ENCODE measurements at regions not wholly inside any gene's neighbourhood (a gene's known extent, or its start where the extent isn't known, plus 50 kb on each side); places are given as distances from the start of the nearest gene placed in this dataset.
"Not testable (repeated sequence)": the region's sequence is repeated elsewhere in the genome, so short reads cannot be mapped to it uniquely, and the experiment has no call there.

DNA sequence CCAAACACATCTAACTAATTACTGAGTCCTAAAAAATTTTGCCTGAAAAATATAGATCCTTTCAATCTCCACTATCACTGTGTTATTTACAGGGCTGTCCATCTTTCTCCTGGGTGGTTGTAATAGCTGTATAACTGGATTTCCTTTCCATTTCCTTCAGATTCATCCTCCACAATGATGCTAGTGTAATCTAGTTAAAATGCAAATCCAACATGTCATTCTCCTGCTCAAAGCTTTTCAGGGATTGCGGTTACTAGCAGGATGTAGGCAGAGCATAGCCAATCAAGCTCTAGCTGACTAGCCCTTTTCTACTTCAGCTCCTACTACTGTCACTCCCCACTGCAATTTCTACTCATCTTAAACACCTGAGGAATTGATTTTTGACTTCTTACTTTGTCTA lies 283.0 kb downstream of the RAB38 start:
- no peak for DNase-seq (ENCODE audit: low spot score)
- intact Hi-C loops (cut with DNase I): no loop called here

DNA sequence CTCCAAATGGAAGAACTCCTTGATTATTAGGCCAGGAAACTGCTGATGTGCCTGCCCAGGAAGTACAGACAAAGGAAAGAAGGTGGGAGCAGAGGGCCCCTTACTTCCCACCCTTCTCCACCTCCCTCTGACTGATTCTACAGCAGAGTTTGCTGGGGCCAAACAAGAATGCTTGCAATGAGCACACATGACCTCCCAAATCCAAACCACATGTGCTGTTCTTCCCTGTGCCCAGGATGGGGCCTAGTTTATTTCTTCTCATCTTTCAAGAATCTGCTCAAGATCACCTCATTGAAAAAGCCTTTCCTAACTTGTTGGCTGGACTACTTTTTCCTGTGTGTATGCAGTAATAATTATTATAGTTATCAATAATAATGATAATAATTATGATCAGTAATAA lies 286.1 kb downstream of the RAB38 start:
- no peak for DNase-seq (ENCODE audit: low spot score)
- intact Hi-C loops (cut with DNase I): no loop called here

DNA sequence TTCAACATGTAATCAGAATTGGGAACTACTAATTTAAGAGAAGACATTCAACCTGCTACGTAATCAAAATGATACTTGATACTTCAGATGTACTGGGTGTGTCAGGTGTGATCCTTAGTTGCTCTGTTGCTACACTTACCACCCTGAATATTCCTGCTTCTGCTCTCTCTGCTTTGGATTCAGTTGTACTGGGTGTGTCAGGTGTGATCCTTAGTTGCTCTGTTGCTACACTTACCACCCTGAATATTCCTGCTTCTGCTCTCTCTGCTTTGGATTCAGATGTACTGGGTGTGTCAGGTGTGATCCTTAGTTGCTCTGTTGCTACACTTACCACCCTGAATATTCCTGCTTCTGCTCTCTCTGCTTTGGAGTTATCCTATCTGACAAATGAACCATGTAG lies 290.2 kb downstream of the RAB38 start:
- DNase-seq (ENCODE audit: low spot score); intact Hi-C loops (cut with DNase I): not testable (repeated sequence)

DNA sequence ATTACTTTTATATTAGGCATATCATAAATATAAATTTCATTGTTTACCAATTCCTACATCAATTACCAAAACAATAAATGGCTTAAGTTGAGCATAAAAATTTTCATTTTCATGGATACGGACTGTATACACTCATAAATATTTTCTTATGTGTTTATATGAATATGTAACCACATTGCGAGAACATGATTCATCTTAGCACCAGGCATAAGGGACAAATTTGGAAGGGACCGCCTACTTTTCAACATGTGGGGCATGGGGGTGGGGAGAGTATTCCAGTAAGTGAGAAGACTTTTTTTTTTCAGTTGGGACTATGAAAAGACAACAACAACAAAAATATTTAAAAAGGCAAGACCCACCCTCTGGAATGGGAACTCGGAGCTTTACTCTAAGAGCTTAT lies 296.1 kb downstream of the RAB38 start:
- no peak for DNase-seq (ENCODE audit: low spot score)
- intact Hi-C loops (cut with DNase I): no loop called here

DNA sequence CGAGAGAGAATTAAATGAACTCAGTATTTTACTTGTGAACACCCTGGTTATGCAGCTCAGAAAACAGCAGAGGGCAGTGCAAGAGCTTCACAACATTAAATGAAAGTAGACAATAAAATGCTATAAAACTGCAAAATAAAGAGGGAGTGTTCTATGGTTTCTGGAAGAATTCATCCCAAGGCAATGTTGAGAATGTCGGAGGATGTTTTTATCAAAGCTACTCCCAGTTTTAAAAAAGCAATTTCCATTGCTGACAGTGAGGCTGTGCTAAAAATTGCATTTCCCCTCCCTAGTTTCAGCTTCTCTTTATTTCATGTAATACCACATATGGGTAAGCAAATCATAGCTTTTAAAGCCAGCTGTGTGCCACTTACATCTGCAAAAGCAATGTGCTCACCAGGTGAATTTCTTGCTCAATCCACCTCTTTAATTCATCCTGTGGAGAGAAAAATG lies 296.8 kb downstream of the RAB38 start:
- intact Hi-C loops (cut with DNase I): no loop called here
- DNase-seq (ENCODE audit: low spot score): no peak

DNA sequence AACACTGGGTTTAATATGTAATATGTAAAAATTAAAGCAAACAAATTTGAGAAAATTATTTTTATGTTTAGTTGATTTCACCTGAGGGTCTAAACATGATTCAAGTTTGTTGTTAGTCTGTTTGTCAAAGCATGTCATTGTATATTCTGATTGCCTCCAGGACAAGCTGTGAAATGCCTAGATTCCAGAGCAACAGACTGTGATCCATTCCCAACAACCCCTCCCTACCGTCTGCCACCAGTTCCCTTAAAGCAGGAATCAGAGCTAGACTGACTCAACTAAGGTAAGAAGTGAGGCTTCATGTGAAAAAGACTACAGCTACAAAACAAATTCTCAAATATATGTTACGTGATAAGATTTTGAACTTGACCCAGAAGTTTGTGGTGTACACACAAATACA lies 304.2 kb downstream of the RAB38 start:
- intact Hi-C loops (cut with DNase I): no loop called here
- no peak for DNase-seq (ENCODE audit: low spot score)

DNA sequence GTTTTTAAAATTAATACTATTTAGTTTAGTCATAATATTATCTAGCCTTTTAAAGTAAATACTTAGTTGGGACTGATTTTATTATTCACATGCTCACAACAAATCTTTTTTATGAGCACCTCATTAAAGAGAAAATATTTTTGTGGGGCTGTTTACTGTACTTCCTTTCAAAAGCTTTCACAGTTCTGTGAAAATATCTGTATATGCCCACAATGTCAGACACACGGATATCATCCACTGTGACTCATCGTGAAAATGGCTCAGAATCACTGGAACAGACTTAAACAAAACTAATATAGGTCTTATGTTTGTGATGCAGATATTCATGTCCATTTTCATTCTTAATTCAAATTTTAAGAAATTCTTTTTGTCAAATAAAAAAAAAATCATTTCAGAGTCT lies 305.2 kb downstream of the RAB38 start:
- no peak for DNase-seq (ENCODE audit: low spot score)
- intact Hi-C loops (cut with DNase I): no loop called here

DNA sequence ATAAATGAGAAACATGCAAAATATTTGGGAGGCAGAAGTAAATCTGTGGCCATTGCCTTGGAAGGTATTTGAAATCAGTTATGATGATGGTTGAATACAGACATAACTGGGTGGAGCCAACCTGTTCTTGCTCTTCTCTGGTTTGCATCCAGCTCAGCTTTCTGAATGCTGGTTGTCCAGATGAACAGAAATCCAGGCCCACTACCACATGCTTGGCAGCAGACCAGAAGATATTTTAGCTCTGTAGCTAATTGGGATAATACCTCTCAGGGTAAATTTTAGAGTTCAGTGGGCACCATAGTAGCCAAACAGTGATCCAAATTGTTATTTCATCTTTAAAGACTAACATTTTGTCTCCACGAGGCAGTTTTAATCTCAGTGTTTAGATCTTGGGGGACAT lies 308.3 kb downstream of the RAB38 start:
- DNase-seq (ENCODE audit: low spot score): no peak
- intact Hi-C loops (cut with DNase I): no loop called here

DNA sequence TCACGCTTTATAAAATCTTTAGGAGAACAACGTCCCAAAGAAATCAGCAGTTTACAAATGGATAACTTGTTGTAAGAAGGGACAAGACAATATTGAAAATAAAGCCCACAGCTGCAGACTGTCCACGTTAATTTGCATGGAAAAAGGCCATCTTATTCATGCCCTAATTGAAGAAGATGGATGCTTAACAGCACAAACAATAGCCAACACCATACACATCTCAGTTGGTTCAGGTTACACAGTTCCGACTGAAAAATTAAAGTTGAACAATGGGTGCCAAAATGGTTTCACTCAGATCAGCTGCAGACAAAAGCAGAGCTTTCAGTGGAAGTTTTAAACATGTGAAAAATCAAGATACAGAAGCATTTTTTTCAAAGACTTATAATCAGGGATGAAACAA lies 314.2 kb downstream of the RAB38 start:
- intact Hi-C loops (cut with DNase I): no loop called here
- DNase-seq (ENCODE audit: low spot score): no peak

DNA sequence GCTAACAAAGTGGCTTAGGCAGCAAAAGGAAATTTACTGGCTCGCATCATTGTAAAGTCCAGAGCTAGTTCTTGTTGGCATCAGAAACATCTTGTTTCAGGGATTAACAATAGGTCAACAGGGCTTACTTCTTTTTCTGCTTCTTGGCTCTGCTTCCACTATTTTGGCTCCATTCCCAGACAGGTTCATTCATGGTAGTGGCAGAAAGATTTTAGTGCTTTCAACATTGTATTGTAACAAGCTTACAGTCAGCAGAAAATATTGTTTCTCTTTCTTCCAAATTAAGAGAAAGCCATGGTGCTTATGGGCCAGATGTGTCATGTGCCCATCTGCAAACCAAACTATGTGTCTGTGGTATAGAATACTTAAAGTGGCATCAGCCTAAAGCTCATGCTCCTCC lies 315.6 kb downstream of the RAB38 start:
- no peak for DNase-seq (ENCODE audit: low spot score)
- intact Hi-C loops (cut with DNase I): no loop called here

DNA sequence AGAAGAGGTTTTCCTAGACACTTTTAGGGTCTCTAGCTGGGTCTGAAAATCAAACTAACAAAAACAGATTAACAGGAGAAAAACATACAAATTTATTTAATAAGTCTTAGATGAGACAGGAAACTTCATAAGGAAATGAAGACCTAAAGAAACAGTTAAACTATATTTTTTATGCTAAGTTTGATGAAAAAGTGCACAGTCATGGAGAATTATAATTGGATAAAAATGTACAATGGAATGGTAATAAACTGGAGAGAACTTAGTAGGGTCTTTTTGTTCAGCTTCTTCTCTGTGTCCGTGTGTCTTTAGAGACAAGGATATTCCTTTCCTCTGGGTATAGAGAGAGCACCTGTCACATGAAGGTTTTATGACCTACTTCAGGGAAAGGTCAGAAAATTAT lies 323.4 kb downstream of the RAB38 start:
- no peak for DNase-seq (ENCODE audit: low spot score)
- intact Hi-C loops (cut with DNase I): no loop called here

DNA sequence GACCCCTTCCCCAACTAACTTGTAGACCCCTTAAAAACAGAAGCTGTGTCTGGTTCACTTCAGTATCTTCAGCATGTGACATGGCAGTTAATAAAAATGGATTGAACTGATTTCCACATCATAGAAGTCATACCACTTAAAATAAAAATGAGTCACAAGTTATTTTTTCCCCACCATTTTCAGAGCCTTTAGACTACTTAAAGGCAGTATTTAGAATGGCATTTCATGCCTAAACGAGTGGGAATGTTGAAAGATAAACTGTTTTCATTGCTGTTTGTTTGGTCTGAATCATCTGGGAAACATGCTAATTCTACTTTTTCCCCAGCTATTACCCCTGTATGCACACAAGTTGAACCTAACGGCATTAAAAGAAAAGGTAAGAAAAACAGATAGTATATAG lies 324.0 kb downstream of the RAB38 start:
- no peak for DNase-seq (ENCODE audit: low spot score)
- intact Hi-C loops (cut with DNase I): no loop called here

DNA sequence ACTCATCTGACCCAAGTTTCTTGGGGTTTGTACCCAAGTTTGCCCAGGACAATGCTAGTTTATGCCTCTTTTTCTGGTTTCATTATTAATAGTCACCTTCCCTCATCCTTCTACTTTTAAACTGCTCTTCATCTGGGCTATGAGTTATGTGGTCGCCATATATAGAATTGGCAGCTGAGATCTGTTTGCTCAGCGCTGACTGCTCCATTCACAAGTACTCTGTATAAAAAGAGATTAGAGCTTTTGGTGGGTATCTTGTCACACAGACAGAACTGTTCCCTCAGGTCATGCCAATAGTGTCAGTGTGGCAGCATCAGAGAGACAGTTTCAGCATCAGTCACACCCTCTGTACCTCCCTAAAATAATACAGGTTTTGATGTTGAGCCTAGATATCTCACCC lies 326.0 kb downstream of the RAB38 start:
- no peak for DNase-seq (ENCODE audit: low spot score)
- intact Hi-C loops (cut with DNase I): no loop called here

DNA sequence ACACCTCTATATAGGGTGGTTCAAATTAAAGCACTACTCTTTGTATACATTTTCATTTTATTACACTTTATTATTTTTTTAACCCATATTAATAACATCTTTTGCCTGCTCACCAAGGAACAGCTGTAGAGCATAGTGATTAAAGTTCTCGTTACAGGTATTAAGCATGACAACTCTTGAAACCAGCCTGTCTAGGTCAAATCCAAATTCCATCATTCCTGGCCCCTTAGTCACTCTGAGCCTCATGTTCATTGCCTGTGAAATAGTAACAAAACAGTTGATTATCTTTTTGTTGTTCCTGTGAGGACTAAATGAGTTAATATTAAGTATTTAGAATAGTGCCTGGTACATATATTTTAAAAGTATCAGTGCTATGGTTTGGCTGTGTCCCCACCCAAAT lies 334.5 kb downstream of the RAB38 start:
- no peak for DNase-seq (ENCODE audit: low spot score)
- intact Hi-C loops (cut with DNase I): no loop called here

DNA sequence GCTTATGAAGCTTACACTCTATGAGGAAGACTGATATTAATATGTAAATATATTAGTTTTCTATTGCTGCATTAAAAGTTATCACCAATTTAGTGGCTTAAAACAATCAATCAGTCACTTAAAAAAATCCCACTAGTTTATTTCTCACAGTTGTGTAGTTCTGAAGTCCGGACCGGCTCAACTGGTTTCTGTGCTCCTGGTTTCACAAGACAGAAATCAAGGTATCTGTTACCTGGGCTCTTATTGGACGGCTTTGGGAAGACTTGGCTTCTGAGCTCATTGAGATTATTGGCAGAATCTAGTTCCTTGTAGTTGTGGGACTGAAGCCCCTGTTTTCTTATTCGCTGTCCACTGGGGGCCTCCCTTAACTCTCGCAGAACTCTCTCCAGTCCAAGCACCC lies 343.0 kb downstream of the RAB38 start:
- no peak for DNase-seq (ENCODE audit: low spot score)
- intact Hi-C loops (cut with DNase I): no loop called here

DNA sequence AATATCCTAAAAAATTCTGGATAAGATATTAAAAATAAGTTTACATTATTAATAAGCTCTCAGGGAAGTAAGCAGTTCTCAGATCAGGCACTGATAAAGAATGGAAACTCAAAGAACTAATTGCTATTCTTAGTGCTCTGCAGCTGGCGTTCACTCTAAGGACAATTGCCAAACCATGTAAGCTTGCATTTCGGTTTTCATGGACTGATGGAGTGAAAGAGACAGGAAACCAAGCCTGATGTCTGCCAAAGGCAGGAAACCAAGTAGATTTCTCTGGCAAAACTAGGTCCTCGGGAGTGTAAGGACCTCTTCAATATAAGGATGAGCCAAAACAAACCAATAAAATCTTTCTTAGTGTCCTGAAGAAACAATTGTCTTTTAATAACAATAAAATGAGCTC lies 355.2 kb downstream of the RAB38 start:
- DNase-seq (ENCODE audit: low spot score): no peak
- intact Hi-C loops (cut with DNase I): no loop called here

DNA sequence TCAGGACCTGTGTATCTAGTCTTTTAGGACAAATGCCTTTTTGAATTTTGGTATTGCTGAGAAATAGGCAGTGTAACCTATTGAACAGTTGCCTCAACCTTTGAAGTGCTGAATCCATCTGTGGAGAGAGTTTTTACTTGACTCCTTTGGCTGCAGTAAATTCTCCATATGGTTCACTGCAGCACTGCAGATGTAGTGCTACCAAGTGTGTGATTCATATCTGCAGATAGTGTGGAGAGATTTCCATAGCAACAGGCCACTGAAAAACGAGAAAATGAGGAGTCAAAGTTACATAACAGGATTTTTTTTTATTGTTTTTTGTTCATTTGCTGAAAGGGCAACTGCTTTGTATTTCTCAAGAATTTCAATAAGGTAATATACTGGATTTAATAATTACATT lies 356.1 kb downstream of the RAB38 start:
- no peak for DNase-seq (ENCODE audit: low spot score)

DNA sequence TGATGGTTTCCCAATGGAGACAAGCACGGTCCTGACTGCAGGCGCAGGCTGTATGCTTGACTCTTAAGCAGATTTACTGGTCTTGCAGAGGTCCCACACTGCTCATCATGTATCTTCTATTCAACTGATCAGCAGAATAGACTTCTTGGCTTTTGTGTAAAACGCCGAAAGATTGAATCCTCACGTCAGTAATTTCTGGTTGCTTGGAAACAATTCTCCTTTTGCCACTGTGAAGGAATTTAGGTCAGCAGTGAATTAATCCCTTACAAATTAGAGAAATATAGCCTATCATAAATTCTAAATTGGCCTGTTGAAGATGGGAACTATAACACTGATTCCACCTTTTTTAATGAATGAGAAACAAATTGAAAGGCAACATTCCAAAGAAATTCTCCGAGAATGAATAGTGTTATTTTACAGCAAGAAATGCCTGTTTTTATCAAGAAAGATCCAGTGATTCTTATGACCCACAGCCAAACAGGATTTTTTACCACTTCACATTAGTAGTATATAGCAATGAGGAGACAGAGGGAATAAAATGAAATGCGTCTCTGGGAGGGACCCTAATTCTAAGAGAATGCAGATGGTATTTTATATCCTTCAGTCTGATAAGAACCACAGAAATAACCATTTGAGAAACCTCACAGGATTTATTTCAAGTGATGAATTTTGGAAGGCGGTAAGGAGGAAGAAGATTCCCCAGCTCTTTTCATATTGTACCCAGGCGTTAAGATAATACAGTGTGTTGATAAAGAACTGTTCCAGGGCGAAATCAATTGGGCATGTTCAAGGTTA lies 362.5 kb downstream of the RAB38 start:
- intact Hi-C loops (cut with DNase I): no loop called here

More for the DNA sequence above, 356.1 kb downstream of the RAB38 start:
- intact Hi-C loops (cut with DNase I): no loop called here

DNA sequence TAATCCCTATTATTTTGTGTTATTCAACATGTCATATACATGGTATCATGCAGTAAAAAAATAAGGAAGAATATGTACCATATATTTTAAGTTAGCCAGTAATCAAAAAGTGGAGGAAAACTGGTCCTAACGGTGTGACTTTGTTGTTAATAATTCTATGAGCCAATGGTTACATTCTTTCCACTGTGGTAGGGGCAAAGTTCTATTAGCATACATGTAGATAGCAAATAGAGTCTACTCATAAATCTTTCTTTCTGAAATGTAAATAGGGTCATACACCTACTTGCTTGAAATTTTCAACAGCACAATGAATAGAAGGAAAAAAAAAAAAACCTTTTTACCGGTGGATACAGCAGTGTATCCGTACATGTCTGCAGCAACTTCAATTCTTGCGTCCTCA lies 364.8 kb downstream of the RAB38 start:
- intact Hi-C loops (cut with DNase I): no loop called here

More for the DNA sequence above, 362.5 kb downstream of the RAB38 start:
- no peak for DNase-seq (ENCODE audit: low spot score)

DNA sequence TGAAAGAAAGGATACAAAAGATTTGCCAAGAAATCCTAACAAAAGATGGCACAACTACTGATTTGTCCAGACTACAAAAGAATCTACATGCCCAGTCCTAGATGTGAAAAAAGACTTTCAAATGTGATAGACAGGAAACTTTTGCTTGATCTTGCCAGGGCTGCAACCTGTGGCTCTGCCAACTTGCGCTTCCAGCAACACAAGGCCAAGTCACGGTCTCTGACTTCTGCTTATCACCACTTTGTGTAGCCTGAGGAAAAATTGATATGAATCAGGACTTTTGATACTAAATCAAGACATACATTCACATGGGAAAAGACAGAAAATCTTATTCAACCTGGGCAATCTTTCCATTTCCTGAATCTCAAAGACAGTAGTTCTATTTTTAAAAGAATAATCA lies 366.0 kb downstream of the RAB38 start:
- intact Hi-C loops (cut with DNase I): no loop called here
- no peak for DNase-seq (ENCODE audit: low spot score)

More for the DNA sequence above, 364.8 kb downstream of the RAB38 start:
- no peak for DNase-seq (ENCODE audit: low spot score)

DNA sequence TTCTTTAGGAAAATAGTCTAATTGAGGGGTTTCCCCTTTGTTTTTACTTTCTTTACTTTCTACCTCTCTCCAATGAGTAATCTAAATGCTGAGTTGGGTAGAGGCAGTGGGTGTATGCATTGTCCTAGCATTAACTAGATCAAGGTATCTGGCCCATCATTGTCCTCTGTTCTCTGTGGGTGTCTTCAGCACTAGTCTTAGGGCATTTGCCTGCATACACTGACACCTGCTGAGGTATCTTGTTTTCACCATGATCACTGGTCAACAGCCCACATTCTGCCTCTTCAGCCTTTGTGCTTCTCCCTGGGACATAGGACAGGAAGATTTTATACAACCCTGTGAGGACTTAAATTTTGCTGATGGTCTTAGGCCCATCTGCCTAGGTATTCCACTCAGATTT lies 371.1 kb downstream of the RAB38 start:
- DNase-seq (ENCODE audit: low spot score): no peak
- intact Hi-C loops (cut with DNase I): no loop called here

DNA sequence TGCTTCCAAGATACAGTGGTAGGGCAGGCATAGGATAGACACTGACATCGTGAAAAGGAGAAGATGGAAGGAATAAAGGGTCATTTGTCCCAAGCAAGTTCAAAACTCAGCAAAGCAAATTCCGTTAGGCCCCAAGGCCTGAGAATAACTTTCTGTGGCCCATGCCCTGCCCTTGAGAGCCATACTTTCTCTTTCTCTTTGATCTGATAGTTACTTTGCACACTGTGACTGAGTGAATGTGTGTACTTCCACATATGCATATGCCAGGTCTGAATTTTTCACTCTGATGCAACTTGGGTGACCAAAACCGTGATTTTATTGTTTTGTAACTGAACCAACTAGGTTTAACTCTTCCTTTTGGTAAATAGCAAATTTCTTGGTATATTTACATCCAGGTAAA lies 371.5 kb downstream of the RAB38 start:
- no peak for DNase-seq (ENCODE audit: low spot score)
- intact Hi-C loops (cut with DNase I): no loop called here
